GM12892 (cell line): ENCODE measurements at regions not wholly inside any gene's neighbourhood (a gene's known extent, or its start where the extent isn't known, plus 50 kb on each side); places are given as distances from the start of the nearest gene placed in this dataset.

Experiments
- POLR2A ChIP-seq: IDR thresholded peaks from 2 replicates; pipeline ENCODE4 v1.6.1; 2011; ENCODE audit warnings: low read depth, low read length, control low read depth
- POLR2AphosphoS5 ChIP-seq: IDR thresholded peaks from 2 replicates; pipeline ENCODE4 v1.6.1; 2011; ENCODE audit warnings: low read depth, low read length, control low read depth
- TAF1 ChIP-seq: IDR thresholded peaks from 2 replicates; pipeline ENCODE4 v1.6.1; 2011; ENCODE audit warnings: low read depth, mild to moderate bottlenecking, control low read depth, low read length, borderline replicate concordance

DNA sequence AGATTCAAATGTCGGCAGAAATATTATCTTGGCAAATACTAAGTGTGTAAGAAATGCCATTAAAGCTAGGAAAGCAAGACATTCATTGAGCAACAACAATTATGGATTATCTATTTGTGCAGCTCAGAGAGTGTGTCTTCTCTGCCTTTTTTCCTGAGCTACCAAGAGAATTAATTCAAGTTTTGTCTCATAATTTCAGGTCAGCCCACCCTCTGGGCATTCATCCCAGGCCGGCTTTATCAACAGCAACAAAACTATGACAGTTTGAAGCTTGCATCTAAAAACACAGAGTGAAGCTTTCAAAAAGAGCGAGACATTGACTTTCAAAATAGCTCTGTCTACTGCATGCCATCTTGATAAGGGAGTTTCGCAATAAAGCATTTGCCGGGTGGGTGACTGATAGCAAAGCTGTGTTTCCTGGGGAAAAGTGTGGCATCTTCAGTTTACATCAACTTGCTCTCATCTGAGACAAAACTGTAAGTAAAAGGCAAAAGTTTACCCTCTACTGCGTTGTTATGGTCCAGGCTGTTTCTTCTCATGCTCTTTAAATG is 182.4 kb downstream of the IRX1 start:
- TF ChIP-seq TAF1 (no peak), POLR2AphosphoS5 (no peak), POLR2A (no peak)
